HG02885 (cell line): ENCODE measurements at regions not wholly inside any gene's neighbourhood (a gene's known extent, or its start where the extent isn't known, plus 50 kb on each side); places are given as distances from the start of the nearest gene placed in this dataset.

ENCODE experiments used
- ATAC-seq: cut with Tn5 transposase; IDR thresholded peaks from one replicate; pipeline ENCODE4 v1.9.1; 2021; ENCODE audit warnings: mild to moderate bottlenecking; ENCODE audit not compliant: unreplicated experiment, poor library complexity

DNA sequence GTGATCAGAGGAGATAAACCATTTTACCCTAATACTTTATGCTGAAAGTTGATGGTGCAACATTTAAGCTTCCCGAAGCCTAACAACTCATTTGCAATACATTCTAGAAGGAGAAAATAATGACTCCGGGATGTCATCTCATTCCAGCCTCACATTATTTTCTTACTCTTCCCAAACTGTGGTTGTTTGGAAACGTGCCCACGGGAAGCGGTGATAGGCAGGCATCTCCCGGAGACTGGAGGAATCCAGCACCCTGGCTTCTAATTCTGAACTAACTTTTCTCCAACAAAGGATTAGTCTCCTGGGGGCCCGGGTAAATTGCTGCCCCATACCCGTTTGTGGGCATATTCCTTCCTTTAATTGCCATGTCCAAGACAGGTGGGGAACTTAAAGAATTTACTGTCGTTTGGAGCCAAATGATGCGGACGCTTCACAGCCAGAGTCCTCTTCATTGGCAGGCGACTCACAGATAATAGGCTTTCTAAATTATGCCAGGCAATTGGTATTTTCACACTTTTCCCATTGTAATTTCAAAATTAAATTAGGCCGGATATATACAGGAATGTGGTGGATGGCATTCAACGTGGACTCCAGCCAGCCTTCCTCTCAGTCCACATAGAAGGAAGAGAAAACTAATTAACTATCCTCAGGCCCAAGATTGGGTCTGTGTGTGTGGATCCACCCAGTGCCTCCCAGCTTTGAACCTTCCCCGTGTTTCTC is 278.1 kb downstream of the AJAP1 start:
- ATAC-seq: no peak

DNA sequence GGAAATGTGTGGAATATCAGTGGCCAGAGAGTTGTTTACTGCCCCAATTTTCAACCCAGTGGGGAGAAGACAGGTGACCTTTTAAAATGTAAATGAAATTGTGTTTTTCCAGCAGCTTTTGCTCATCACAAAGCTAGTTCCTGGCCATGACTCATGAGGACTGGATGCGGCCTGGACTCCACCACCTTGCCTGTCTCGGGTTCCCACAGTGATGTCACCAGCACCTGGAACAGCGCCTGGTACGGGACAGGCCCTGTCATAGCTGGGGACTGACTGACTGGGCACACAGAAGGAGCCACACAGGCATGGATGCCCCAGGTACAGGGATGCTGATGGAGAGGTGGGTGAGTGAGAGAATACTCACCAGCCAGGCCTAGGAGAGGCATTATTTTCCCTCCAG is 277.1 kb downstream of the AJAP1 start:
- ATAC-seq: no peak

DNA sequence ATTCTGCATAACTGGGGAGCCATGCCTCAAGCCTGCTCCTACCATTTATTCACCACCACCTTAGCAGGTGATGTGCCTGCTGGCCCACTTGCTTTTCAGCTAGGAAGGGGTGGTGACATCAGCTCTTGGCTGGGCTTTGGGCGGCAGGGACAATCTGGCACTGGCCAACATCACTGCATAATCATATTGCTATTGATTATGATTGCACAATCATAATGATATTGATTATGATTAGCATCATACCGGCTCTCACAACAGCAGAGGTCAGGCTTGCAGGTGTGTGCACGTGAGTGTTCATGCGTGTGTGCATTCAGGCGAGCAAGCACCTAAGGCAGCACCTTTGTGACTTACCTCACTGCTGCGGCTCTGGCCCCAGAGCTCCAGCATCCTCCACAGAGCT is 273.8 kb downstream of the AJAP1 start:
- no peak for ATAC-seq

DNA sequence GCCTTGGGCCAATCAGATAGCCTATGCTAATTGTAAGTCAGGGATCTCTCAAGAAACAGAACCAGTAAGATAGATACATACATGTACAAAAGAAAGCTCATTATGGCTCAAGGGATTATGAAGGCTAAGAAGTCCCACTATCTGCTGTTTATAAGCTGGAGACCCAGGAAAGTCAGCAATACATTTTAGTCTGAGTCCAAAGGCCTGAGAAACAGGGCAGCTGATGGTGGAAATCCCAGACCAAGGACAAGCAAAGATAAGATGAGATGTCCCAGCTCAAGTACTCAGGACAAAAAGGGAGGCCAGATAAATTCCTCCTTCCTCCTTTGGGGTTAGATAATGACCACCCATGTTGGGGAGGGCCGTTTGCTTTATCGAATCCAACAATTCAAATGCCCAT is 269.9 kb downstream of the AJAP1 start:
- no peak for ATAC-seq

DNA sequence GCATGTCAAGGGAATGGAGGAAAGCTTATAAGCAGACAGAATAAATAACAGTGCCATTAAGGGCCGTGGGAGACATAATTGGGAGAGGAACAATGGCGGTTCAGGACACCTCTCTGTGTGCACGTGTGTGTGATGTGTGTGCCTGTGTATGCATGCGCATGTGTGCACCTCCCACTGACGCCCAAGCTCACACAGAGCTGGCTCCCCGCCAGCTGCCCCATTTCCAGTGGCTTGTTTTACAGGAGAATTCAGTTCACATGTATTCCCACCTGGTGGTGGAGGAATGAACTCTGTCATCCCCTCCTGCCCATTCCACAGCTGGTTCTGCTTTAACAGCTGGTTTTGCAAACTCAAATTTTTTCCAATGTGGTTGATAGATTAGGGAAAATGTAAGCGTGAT is 262.2 kb downstream of the AJAP1 start:
- no peak for ATAC-seq

DNA sequence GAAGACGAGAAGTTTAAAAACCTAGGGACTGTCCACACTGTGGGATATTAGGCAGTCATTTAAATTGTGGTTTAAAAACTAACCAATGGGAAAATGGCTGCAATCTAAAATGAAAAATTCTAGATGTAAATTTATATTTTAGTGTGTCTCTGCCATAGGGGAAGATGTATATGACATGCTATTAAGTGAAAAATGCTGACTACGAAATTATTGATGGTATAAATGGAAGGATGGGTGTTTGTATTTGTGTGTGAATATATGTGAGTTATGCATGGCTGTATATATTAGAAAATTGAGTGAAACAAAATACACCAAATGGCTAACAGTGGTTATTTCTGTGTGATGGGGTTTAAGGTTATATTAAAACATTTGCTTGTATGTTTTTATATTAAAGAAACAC is 260.7 kb downstream of the AJAP1 start:
- ATAC-seq: no peak

DNA sequence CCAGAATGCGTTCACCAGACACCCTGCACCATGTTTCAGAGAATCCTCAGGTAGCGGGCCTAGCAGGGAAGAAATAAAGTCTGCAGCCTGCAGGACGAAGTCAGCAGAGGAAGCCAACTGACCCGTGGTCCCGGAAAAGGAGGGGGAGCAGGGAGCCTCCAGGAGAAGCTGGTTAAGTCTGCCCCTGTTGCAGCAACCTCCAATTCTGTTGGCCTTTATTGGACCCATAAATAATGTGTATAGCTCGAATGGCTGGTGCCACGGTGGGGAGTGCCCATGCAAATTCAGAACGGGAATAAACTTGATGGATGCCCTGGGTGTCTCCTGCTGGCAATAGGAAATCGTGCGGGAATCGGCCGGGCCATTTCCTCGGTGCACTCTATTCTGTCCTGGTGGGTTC is 254.1 kb downstream of the AJAP1 start:
- ATAC-seq: no peak

DNA sequence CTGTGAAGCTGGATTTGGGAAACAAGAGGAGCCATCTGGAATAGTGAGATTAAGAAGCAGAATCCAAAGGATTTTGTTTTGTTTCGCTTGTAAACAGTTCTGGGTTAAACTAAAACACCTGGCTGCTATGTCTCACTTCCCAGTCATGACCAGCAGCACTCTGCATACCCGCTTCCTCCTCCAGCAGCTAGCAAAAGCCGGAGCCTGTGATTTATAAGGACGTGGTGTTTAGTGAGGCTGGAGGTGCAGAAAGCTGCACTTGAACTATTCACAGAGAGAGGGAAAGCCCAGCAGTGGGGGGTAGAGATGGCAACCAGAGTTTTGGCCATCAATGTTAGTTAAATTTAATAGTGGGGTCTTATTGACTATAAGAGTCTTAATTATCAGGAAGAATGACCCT is 240.2 kb downstream of the AJAP1 start:
- no peak for ATAC-seq

DNA sequence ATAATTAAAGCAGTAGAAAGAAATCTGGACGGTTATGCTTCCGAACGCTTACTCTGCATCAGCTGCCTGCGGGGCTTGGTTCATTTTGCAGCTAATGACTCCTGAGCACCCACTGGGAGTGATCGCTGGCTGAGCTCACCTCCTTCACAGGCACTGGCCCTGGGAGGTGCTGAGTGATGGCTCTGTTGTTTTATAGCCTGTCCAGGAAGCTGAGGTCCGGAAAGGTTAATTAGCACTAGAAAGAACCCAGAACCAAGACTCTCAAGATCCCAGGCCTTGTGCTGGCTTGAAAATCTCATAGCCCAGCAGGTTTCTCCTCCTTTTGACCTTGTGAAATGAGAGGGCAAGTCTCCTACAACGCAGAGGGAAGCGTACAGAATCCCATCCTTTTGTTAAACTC is 226.2 kb downstream of the AJAP1 start:
- no peak for ATAC-seq

DNA sequence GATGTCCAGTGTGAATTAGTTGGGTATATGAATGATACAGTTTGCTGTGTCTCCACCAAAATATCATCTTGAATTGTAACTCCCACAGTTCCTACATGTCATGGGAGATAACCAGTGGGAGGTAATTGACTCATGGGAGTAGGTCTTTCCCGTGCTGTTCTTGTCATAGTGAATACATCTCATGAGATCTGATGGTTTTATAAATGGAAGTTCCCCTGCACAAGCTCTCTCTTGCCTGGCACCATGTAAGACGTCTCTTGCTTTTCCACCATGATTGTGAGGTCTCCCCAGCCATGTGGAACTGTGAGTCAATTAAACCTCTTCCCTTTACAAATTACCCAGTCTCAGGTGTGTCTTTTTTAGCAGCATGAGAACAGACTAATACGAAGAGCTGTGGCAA is 223.0 kb downstream of the AJAP1 start:
- ATAC-seq: no peak

DNA sequence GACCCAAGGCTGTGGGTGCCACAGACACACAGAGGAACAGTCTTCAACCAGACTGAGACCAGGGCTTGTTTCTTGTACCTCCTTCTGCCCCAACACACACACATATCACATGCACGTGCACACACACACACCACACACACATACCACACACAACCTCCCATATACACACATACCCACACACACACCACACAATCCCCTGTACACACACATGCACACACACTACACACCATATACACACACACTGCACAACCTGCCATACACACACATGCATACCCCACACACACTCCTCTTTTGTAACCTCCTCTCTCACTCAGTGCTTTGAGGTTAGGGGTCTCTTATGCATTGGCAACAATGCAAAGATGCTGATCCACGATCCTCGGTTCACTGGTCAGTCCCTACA is 217.0 kb downstream of the AJAP1 start:
- ATAC-seq: no peak

DNA sequence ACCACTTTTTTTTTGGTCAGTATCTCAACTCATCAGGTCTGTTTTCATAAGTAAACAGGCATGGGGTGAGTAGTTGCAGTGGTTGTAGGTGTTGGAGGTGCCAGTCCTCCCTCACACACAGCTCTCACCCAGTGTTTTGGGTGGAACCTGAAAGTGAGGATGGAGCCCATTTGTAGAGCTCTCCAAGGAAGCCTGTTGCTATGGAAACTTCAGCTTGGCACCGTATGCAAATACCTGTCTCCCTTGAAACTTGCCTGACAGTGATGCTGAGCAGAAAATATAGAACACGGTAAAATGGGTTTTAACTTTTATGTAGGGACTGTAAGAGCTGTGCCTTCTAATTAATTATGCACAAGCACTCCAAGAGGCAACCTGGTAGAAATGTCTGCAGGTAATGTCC is 214.1 kb downstream of the AJAP1 start:
- ATAC-seq: no peak

DNA sequence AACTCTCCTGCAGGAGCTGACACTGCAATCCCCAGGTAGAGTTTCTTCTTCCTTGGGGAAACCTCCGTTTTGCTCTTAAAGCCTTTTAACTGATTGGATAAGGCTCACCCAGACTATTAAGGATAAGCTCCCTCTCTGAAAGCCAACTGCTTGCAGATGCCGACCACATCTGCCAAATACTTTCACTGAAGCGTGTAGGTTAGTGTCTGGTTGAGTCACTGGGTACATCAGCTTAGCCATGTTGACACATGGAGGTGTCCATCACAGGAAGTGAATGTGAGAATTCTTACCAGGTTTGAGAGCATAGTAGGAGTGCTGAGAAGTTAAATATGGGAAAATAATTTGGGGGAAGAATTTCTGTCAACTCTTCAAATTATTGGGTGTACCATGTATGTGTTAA is 202.0 kb downstream of the AJAP1 start:
- no peak for ATAC-seq

DNA sequence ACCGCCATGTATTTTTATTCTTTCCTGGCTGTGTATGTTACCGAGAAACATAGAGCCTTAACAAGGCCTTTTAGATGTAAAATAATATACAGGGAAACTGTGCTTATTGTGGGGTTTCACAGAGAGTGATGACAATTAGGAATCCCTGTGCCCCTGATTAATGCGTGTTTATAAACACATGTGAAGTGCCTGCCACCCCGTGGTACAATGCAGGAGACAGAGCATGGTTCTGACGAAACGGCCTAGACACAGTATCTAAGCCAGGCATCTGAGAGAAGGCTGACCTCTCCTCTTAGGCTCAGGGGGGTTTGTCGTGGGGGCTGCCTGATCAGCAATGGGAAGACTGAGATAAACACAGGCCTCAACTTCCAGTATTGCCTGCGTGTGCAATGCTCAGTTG is 200.0 kb downstream of the AJAP1 start:
- ATAC-seq: no peak

DNA sequence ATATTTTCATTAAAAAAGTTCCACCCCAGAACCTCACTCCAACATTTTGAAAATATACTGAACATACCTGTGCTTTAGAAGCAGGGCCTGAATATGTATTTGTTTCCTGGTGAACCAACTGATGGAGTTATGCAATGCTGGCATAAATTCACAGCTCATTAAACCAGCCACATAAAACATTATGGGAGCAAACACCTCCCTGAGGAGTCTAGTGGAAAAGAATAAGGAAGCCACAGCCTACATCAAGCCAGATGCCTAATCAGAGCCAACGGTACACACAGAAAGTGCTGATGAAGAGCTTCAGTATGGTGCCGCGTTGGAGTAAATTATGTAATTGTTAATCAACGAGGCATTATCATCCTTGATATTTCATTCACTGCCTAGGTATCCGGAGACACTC is 199.5 kb downstream of the AJAP1 start:
- no peak for ATAC-seq

DNA sequence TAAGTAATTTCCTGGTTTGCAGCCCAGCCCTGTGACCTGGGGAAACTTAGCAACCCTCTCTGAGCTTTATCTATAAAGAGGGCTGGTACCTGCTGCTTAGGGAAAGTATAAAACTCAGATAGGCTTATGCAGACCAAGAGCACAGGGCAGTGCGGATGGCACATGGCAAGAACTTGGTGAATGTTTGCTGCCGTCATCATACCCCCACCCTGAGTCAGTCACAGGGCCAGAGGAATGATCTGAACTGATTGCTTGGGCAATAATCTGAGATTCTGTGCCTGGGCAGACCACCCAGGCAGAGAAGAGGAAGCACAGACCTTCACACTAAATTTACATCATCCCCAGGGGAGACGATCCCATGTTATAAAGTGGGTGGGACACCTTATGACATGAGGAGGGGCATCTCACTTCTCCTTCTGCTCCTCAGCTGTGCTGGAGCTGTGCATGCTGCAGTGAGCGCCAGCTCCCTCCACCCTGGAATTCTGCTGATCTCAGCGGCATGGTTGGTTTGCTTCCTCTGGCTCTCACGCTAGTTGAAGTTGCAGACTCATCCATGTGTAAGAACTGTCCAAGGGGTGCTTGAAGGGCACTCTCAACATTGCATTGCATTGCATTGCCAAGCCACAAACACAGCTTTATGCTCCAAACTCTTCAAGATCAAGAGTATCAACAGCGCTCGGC is 197.1 kb downstream of the AJAP1 start:
- no peak for ATAC-seq

DNA sequence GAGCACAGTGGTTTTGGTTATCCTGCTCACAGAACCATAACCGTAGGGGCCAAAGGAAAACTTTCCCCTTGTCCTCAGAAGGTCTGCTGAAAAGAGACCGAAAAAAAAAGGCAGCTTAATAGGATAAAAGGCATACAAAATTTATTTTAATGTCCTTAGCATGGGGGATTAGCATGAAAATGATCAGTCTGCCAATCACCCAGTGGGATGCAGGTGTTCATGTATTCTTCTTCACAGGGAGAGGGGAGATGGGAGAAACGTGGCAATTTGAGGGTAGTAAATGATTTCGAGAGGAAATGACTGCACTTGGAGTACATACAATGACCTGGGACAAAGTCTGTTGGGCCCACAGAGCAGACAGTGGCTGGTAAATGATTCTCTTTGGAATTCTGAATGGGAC is 194.0 kb downstream of the AJAP1 start:
- no peak for ATAC-seq

DNA sequence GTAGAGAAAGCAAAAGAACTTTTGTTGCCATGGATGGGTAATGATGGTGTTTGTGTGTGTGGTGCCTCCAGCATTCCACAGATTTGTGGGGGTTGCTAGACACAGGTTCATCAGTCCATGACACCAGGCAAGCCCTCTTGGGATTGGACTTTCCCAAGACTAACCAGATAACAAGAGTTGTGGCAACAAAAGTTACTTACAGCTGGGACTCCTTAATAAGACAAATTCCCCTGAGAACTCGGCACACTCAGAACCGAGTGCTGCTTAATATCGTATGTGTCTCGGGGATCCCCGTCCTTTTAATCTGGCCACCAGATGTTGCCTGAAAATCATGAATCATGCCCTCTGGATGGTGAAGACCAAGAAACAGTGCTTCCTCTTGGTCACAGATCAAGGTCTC is 193.3 kb downstream of the AJAP1 start:
- ATAC-seq: no peak
